ENCODE measurements at regions not wholly inside any gene's neighbourhood (a gene's known extent, or its start where the extent isn't known, plus 50 kb on each side); places are given as distances from the start of the nearest gene placed in this dataset.

- no peak for TF ChIP-seq CEBPB (IDR thresholded peaks at IDR 0.05)
- TF ChIP-seq EP300 (IDR thresholded peaks at IDR 0.05; ENCODE audit: borderline replicate concordance) = no peak
- TF ChIP-seq FOXM1 (IDR thresholded peaks at IDR 0.05; ENCODE audit: borderline replicate concordance, low read depth) = no peak
These were observed 101.1 kb downstream of the CBLL2 start for GRCh38 chrX:22373766-22374165.
